ENCODE measurements at regions not wholly inside any gene's neighbourhood (a gene's known extent, or its start where the extent isn't known, plus 50 kb on each side); places are given as distances from the start of the nearest gene placed in this dataset.

GRCh38 chr1:79550402-79550801, 543.9 kb upstream of the ADGRL4 start:
- TF ChIP-seq RAD21 (IDR thresholded peaks at IDR 0.05) = no peak
- TF ChIP-seq FOXA2 (IDR thresholded peaks at IDR 0.05) = no peak
- no peak for TF ChIP-seq SP1 (IDR thresholded peaks at IDR 0.05)
- TF ChIP-seq RXRA (IDR thresholded peaks at IDR 0.05) = no peak
- no peak for TF ChIP-seq JUND (IDR thresholded peaks at IDR 0.05)
- TF ChIP-seq REST (IDR thresholded peaks at IDR 0.05) = no peak
- no peak overlapping the region for H3K27ac ChIP-seq (ENCODE audit: low read depth in 1 of 2, low read length in 2 of 2)
- no peak for DNase-seq (ENCODE audit: low spot score)
- 92% methylated on average over 6 of the region's 6 CpGs for WGBS
- H3K9ac ChIP-seq (ENCODE audit: low read depth in 1 of 2, low read length in 2 of 2) = no peak overlapping the region
- no peak overlapping the region for H3K4me3 ChIP-seq (ENCODE audit: low read depth in 1 of 3, low read length in 3 of 3)
- no peaks in the 10 kb centered on the region for H3K27me3 ChIP-seq (ENCODE audit: control insufficient read depth in 4 of 4, insufficient read depth in 4 of 4, low read length in 3 of 4)
- H3K9me3 ChIP-seq (ENCODE audit: control insufficient read depth in 4 of 4, low read length in 3 of 4) = no peaks in the 10 kb centered on the region
- no peaks in the 10 kb centered on the region for H3K4me1 ChIP-seq (ENCODE audit: control insufficient read depth in 4 of 4, insufficient read depth in 4 of 4, low read length in 3 of 4)
- H3K36me3 ChIP-seq (ENCODE audit: control insufficient read depth in 4 of 4, insufficient read depth in 3 of 4, low read depth in 1 of 4, low read length in 3 of 4) = no peaks in the 10 kb centered on the region

DNA sequence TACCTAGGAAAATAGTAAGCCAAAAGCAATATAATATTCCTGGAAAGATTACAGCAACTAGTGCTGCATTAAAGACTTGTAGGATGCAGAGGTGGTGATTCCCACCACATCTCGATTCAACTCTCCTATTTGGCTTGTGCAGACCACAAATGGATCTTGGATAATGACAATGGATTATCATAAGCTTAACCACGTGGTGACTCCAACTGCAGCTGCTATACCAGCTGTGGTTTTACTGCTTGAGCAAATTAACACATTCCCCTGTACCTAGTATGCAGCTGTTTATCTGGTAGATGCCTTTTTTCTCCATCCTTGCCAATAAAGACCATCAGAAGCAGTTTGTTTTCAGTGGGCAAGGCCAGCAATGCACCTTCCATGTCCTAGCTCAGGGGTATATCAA, 542.7 kb upstream of the ADGRL4 start:
- 54% methylated on average over 2 of the region's 2 CpGs for WGBS
- no peaks in the 10 kb centered on the region for H3K4me1 ChIP-seq (ENCODE audit: control insufficient read depth in 4 of 4, insufficient read depth in 4 of 4, low read length in 3 of 4)
- no peak overlapping the region for H3K4me3 ChIP-seq (ENCODE audit: low read depth in 1 of 3, low read length in 3 of 3)
- no peaks in the 10 kb centered on the region for H3K36me3 ChIP-seq (ENCODE audit: control insufficient read depth in 4 of 4, insufficient read depth in 3 of 4, low read depth in 1 of 4, low read length in 3 of 4)
- no peak overlapping the region for H3K27ac ChIP-seq (ENCODE audit: low read depth in 1 of 2, low read length in 2 of 2)
- no peak for DNase-seq (ENCODE audit: low spot score)
- TF ChIP-seq EGR1 (IDR thresholded peaks at IDR 0.05; ENCODE audit: low read depth in 2 of 2) (no peak), NR2F2 (IDR thresholded peaks at IDR 0.05) (no peak), REST (IDR thresholded peaks at IDR 0.05) (no peak), FOXA2 (IDR thresholded peaks at IDR 0.05) (no peak), HNF4A (conservative IDR thresholded peaks at IDR 0.05) (no peak), GABPA (IDR thresholded peaks at IDR 0.05 in 1 of 2, conservative IDR thresholded peaks at IDR 0.05 in 1 of 2) (no peak), FOXA1 (IDR thresholded peaks at IDR 0.05) (no peak), RXRA (IDR thresholded peaks at IDR 0.05) (no peak), SP1 (IDR thresholded peaks at IDR 0.05) (no peak), RAD21 (IDR thresholded peaks at IDR 0.05) (no peak), TAF1 (conservative IDR thresholded peaks at IDR 0.05) (no peak), JUND (IDR thresholded peaks at IDR 0.05) (no peak), YY1 (IDR thresholded peaks at IDR 0.05) (no peak), CTCF (IDR thresholded peaks at IDR 0.05; ENCODE audit: low read depth, low read length, missing input control) (no peak), HNF4G (IDR thresholded peaks at IDR 0.05) (no peak), ATF3 (IDR thresholded peaks at IDR 0.05) (no peak), MAX (IDR thresholded peaks at IDR 0.05) (no peak)
- TF ChIP-seq, protein P1, sequence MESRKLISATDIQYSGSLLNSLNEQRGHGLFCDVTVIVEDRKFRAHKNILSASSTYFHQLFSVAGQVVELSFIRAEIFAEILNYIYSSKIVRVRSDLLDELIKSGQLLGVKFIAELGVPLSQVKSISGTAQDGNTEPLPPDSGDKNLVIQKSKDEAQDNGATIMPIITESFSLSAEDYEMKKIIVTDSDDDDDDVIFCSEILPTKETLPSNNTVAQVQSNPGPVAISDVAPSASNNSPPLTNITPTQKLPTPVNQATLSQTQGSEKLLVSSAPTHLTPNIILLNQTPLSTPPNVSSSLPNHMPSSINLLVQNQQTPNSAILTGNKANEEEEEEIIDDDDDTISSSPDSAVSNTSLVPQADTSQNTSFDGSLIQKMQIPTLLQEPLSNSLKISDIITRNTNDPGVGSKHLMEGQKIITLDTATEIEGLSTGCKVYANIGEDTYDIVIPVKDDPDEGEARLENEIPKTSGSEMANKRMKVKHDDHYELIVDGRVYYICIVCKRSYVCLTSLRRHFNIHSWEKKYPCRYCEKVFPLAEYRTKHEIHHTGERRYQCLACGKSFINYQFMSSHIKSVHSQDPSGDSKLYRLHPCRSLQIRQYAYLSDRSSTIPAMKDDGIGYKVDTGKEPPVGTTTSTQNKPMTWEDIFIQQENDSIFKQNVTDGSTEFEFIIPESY (IDR thresholded peaks at IDR 0.05) = no peak
- no peak overlapping the region for H3K9ac ChIP-seq (ENCODE audit: low read depth in 1 of 2, low read length in 2 of 2)
- no peaks in the 10 kb centered on the region for H3K27me3 ChIP-seq (ENCODE audit: control insufficient read depth in 4 of 4, insufficient read depth in 4 of 4, low read length in 3 of 4)
- no peaks in the 10 kb centered on the region for H3K9me3 ChIP-seq (ENCODE audit: control insufficient read depth in 4 of 4, low read length in 3 of 4)

Measured in liver (tissue), 8 donors.